SK-N-SH treated with all-trans-retinoic acid at 6 μM for 48 hours (cell line): ENCODE measurements at regions not wholly inside any gene's neighbourhood (a gene's known extent, or its start where the extent isn't known, plus 50 kb on each side); places are given as distances from the start of the nearest gene placed in this dataset.

Experiments
- ATAC-seq: fragments of 200-7000 bp; cut with Tn5 transposase; 3 replicates; pipeline ENCODE4 v1.9.1; 2020; ENCODE audit warnings: mild to moderate bottlenecking, moderate library complexity
- ARNTL ChIP-seq: fragments of 450-650 bp; formaldehyde crosslinking; IDR thresholded peaks from 2 replicates; pipeline ENCODE4 v1.5.0; 2020; ENCODE audit warnings: low read depth, mild to moderate bottlenecking, moderate library complexity, borderline replicate concordance
- BACH2 ChIP-seq: fragments of 250-450 bp; sonication (Bioruptor Pico); IDR thresholded peaks from 2 replicates; pipeline ENCODE4 v1.9.0; 2021; ENCODE audit warnings: mild to moderate bottlenecking, borderline replicate concordance
- CREB5 ChIP-seq: fragments of 250-450 bp; sonication (Bioruptor Pico); IDR thresholded peaks from 2 replicates; pipeline ENCODE4 v1.5.1; 2020; ENCODE audit warnings: low read depth, mild to moderate bottlenecking, moderate library complexity
- ESRRG ChIP-seq: fragments of 250-450 bp; sonication (Bioruptor Pico); IDR thresholded peaks from 2 replicates; pipeline ENCODE4 v1.6.1; 2021; ENCODE audit warnings: mild to moderate bottlenecking
- GLIS3 ChIP-seq: fragments of 250-450 bp; sonication (Bioruptor Pico); IDR thresholded peaks from 2 replicates; pipeline ENCODE4 v1.5.0; 2020; ENCODE audit warnings: mild to moderate bottlenecking, moderate library complexity
- ISL1 ChIP-seq: fragments of 250-450 bp; sonication (Bioruptor Pico); IDR thresholded peaks from 2 replicates; pipeline ENCODE4 v2.1.2; 2022; ENCODE audit warnings: mild to moderate bottlenecking, moderate library complexity
- OSR1 ChIP-seq: fragments of 250-450 bp; sonication (Bioruptor Pico); IDR thresholded peaks from 2 replicates; pipeline ENCODE4 v1.8.0; 2022; ENCODE audit warnings: moderate library complexity, mild to moderate bottlenecking, inconsistent platforms
- PATZ1 ChIP-seq: fragments of 250-450 bp; sonication (Bioruptor Pico); IDR thresholded peaks from 2 replicates; pipeline ENCODE4 v1.8.0; 2020; ENCODE audit warnings: mild to moderate bottlenecking, moderate library complexity, borderline replicate concordance
- SNAI2 ChIP-seq: fragments of 250-450 bp; sonication (Bioruptor Pico); IDR thresholded peaks from 2 replicates; pipeline ENCODE4 v1.5.0; 2020; ENCODE audit warnings: mild to moderate bottlenecking, moderate library complexity
- TCF4 ChIP-seq: fragments of 250-450 bp; sonication (Bioruptor Pico); IDR thresholded peaks from 2 replicates; pipeline ENCODE4 v1.8.0; 2021; ENCODE audit warnings: mild to moderate bottlenecking, moderate library complexity, borderline replicate concordance
- TOX ChIP-seq: fragments of 250-450 bp; sonication (Bioruptor Pico); IDR thresholded peaks from 2 replicates; pipeline ENCODE4 v1.8.0; 2021; ENCODE audit warnings: mild to moderate bottlenecking, moderate library complexity, borderline replicate concordance
- TSHZ2 ChIP-seq: fragments of 250-450 bp; sonication (Bioruptor Pico); IDR thresholded peaks from 2 replicates; pipeline ENCODE4 v1.5.0; 2020; ENCODE audit warnings: mild to moderate bottlenecking, moderate library complexity
- ZC3H10 ChIP-seq: fragments of 250-450 bp; sonication (Bioruptor Pico); IDR thresholded peaks from 2 replicates; pipeline ENCODE4 v1.5.1; 2021; ENCODE audit warnings: mild to moderate bottlenecking, moderate library complexity
- ZFP3 ChIP-seq: fragments of 250-450 bp; sonication (Bioruptor Pico); IDR thresholded peaks from 2 replicates; pipeline ENCODE4 v1.5.0; 2020; ENCODE audit warnings: mild to moderate bottlenecking, moderate library complexity
- ZFP30 ChIP-seq: fragments of 450-650 bp; formaldehyde crosslinking; IDR thresholded peaks from 2 replicates; pipeline ENCODE4 v1.5.0; 2022; ENCODE audit warnings: mild to moderate bottlenecking, moderate library complexity
- ZNF70 ChIP-seq: fragments of 450-650 bp; formaldehyde crosslinking; IDR thresholded peaks from 2 replicates; pipeline ENCODE4 v1.5.0; 2020; ENCODE audit warnings: mild to moderate bottlenecking, moderate library complexity
- ZNF8 ChIP-seq: fragments of 450-650 bp; formaldehyde crosslinking; IDR thresholded peaks from 2 replicates; pipeline ENCODE4 v1.5.0; 2020; ENCODE audit warnings: mild to moderate bottlenecking, moderate library complexity
- TF ChIP-seq, protein P1 (sequence below): fragments of 250-450 bp; sonication (Bioruptor Pico); IDR thresholded peaks from 2 replicates; pipeline ENCODE4 v1.5.1; 2021; ENCODE audit warnings: mild to moderate bottlenecking, moderate library complexity

DNA sequence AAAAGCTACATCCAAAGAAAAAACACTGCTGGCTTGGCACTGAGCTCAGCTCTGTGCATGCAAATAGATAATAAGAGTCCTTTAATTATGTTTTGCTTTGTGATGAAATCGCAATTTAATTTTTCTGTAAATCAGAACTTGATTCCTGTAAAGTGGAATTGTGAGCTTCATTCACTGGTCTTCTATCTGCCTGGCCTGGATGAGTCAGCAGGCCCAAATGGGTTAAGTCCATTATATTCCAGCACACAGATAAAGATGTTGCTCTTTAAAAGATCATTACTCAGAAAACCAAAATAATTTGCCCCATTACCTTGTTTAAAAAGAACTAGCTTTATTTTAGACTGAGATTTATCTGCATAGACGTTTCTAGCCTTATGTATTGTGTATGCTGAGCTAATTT lies 90.4 kb downstream of the CARTPT start:
- ATAC-seq, result peak; percentile 74
- TF ChIP-seq ZC3H10 (CRISPR knock-in tag), result no peak
- TF ChIP-seq TOX, result no peak
- no peak for TF ChIP-seq OSR1 (CRISPR knock-in tag)
- peak; percentile 46; the same call in 1 of the 2 replicates for TF ChIP-seq TSHZ2 (CRISPR knock-in tag)
- peak; percentile 90 for TF ChIP-seq ISL1 (CRISPR knock-in tag)
- TF ChIP-seq TCF4, result peak; percentile 46; the same call in 1 of the 2 replicates
- no peak; the same call in 1 of the 2 replicates for TF ChIP-seq SNAI2 (CRISPR knock-in tag)

GRCh38 chr5:71810023-71810422 lies 90.9 kb downstream of the CARTPT start:
- no peak for TF ChIP-seq ESRRG (CRISPR knock-in tag)
- no peak for TF ChIP-seq ZFP3
- no peak for TF ChIP-seq ZC3H10 (CRISPR knock-in tag)
- TF ChIP-seq TSHZ2 (CRISPR knock-in tag), result no peak
- TF ChIP-seq BACH2, result no peak
- TF ChIP-seq PATZ1 (CRISPR knock-in tag), result no peak
- TF ChIP-seq TCF4, result no peak
- TF ChIP-seq ARNTL, result no peak
- no peak for TF ChIP-seq GLIS3 (CRISPR knock-in tag)
- ATAC-seq, result peak; percentile 73

DNA sequence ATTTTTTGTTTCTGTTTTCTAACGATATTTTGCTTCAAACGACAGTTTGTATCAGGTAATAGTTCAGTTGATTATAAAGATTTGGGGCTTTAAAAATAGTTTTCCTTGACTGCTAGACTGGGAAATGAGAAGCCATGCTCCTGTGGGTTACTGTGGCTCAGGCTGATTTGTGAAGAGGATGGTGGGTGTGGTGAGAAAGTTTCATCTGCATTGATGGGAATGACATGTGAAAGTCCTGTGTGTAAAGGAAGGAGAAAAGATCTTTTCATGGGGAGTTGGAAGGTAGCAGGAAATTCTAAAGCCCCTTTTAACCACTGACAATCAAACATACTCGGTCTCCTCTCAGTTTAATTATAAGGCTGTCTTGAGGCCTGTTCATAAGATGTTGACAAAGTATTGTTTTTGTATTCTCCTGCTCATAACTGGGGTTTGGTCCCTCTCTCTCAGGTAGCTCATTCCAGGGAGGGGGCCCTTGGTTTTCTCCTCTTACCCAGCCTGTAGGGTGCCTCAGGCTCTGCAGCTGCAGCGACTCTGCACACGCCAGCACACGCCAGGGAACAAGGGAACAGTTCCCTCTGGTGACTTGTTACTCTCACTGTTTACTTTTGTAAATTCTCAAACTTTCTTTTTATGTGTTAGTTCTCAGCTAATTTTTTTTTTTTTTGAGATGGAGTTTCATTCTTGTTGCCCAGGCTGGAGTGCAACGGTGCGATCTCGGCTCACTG lies 91.6 kb downstream of the CARTPT start:
- TF ChIP-seq TOX, result no peak
- TF ChIP-seq ZFP30 (CRISPR knock-in tag), result no peak
- no peak for TF ChIP-seq ZNF70 (CRISPR knock-in tag)
- TF ChIP-seq CREB5, result no peak
- no peak for TF ChIP-seq PATZ1 (CRISPR knock-in tag)
- no peak for TF ChIP-seq TCF4
- no peak for TF ChIP-seq OSR1 (CRISPR knock-in tag)
- TF ChIP-seq, protein P1, sequence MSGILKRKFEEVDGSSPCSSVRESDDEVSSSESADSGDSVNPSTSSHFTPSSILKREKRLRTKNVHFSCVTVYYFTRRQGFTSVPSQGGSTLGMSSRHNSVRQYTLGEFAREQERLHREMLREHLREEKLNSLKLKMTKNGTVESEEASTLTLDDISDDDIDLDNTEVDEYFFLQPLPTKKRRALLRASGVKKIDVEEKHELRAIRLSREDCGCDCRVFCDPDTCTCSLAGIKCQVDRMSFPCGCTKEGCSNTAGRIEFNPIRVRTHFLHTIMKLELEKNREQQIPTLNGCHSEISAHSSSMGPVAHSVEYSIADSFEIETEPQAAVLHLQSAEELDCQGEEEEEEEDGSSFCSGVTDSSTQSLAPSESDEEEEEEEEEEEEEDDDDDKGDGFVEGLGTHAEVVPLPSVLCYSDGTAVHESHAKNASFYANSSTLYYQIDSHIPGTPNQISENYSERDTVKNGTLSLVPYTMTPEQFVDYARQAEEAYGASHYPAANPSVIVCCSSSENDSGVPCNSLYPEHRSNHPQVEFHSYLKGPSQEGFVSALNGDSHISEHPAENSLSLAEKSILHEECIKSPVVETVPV, result no peak
- no peak for TF ChIP-seq SNAI2 (CRISPR knock-in tag)
- TF ChIP-seq ZNF8 (CRISPR knock-in tag), result no peak
- ATAC-seq, result peak; percentile 44
